Transverse colon (tissue), 3 donors: ENCODE measurements at regions not wholly inside any gene's neighbourhood (a gene's known extent, or its start where the extent isn't known, plus 50 kb on each side); places are given as distances from the start of the nearest gene placed in this dataset.

ENCODE experiments used
- EP300 ChIP-seq: sonication (generic); formaldehyde crosslinking; IDR thresholded peaks from one replicate; pipeline ENCODE4 v1.6.1; 2017; ENCODE audit warnings: antibody characterized with exemption, low read depth
- POLR2AphosphoS5 ChIP-seq, 3 donors: sonication (generic); formaldehyde crosslinking; IDR thresholded peaks; one replicate each; pipeline ENCODE4 v1.6.1; 2016; ENCODE audit warnings: antibody characterized with exemption in 3 of 3

DNA sequence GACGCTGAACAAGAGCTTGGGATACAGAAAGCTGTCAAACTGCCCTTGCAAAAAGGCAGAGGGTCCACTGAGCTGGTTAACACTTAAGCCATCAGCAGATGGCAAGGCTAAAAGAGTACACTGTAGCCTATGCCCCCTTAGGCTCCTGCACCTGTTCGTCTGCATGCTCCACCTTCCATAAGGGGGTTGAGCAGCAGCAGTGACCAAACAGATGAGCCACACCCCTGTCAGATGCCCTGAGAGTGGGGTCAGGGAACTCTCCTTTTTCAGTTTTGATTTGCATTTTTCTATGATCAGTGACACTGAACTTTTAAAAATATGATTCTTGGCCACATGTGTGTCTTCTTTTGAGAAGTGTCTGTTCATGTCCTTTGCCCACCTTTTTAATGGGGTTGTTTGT, 402.5 kb upstream of the FAM98A start:
- TF ChIP-seq POLR2AphosphoS5 (IDR thresholded peaks at IDR 0.05) = no peak
- no peak for TF ChIP-seq EP300
